GM23248 (cell line): ENCODE measurements at regions not wholly inside any gene's neighbourhood (a gene's known extent, or its start where the extent isn't known, plus 50 kb on each side); places are given as distances from the start of the nearest gene placed in this dataset.

ENCODE experiments used
- DNase-seq: peaks from one replicate; pipeline ENCODE4 v3.0.0-alpha.2; 2015
- H2AFZ ChIP-seq: fragments of 200-600 bp; sonication (generic); 2 replicates; pipeline ENCODE4 v1.6.1; 2016; ENCODE audit warnings: antibody characterized with exemption
- H3F3A ChIP-seq: fragments of 200-600 bp; sonication (generic); 2 replicates; pipeline ENCODE4 v1.6.1; 2016; ENCODE audit warnings: mild to moderate bottlenecking, antibody characterized with exemption, mixed run types; ENCODE audit not compliant: insufficient read depth
- H3K27ac ChIP-seq: fragments of 200-600 bp; sonication (generic); 2 replicates; pipeline ENCODE4 v1.5.1; 2016; ENCODE audit warnings: mild to moderate bottlenecking
- H3K27me3 ChIP-seq: fragments of 200-600 bp; sonication (generic); replicated peaks from 2 replicates; pipeline ENCODE4 v1.6.1; 2016; ENCODE audit warnings: mild to moderate bottlenecking; ENCODE audit not compliant: insufficient read depth
- H3K36me3 ChIP-seq: fragments of 200-600 bp; sonication (generic); 2 replicates; pipeline ENCODE4 v1.6.1; 2016; ENCODE audit warnings: low read depth, mild to moderate bottlenecking
- H3K4me1 ChIP-seq: fragments of 200-600 bp; sonication (generic); 2 replicates; pipeline ENCODE4 v1.6.1; 2016; ENCODE audit warnings: mild to moderate bottlenecking; ENCODE audit not compliant: insufficient read depth
- H3K4me2 ChIP-seq: fragments of 200-600 bp; sonication (generic); one replicate; pipeline ENCODE4 v1.6.1; 2016; ENCODE audit warnings: mild to moderate bottlenecking; ENCODE audit not compliant: unreplicated experiment
- H3K4me3 ChIP-seq: fragments of 200-600 bp; sonication (generic); 2 replicates; pipeline ENCODE4 v1.5.1; 2016; ENCODE audit warnings: mild to moderate bottlenecking
- H3K79me2 ChIP-seq: fragments of 200-600 bp; sonication (generic); 2 replicates; pipeline ENCODE4 v1.6.1; 2016; ENCODE audit warnings: mild to moderate bottlenecking; ENCODE audit not compliant: insufficient read depth
- H3K9ac ChIP-seq: fragments of 200-600 bp; sonication (generic); 2 replicates; pipeline ENCODE4 v1.6.1; 2016; ENCODE audit warnings: mild to moderate bottlenecking
- H3K9me2 ChIP-seq: fragments of 200-600 bp; sonication (generic); 2 replicates; pipeline ENCODE4 v1.6.1; 2016; ENCODE audit warnings: mixed run types, mild to moderate bottlenecking, moderate library complexity; ENCODE audit not compliant: insufficient read depth
- H3K9me3 ChIP-seq: fragments of 200-600 bp; sonication (generic); one replicate; pipeline ENCODE4 v1.6.1; 2017; ENCODE audit warnings: low read depth
- H4K20me1 ChIP-seq: fragments of 200-600 bp; sonication (generic); 2 replicates; pipeline ENCODE4 v1.6.0; 2016; ENCODE audit not compliant: insufficient read depth
- EZH2 ChIP-seq: fragments of 200-600 bp; sonication (generic); IDR thresholded peaks from 2 replicates; pipeline ENCODE4 v1.6.1; 2018; ENCODE audit warnings: antibody characterized with exemption, mild to moderate bottlenecking; ENCODE audit not compliant: insufficient read depth, poor library complexity, severe bottlenecking
- EZH2phosphoT487 ChIP-seq: fragments of 200-600 bp; sonication (generic); IDR thresholded peaks from 2 replicates; pipeline ENCODE4 v1.6.1; 2018; ENCODE audit warnings: antibody characterized with exemption, moderate library complexity, mild to moderate bottlenecking, low read depth; ENCODE audit not compliant: insufficient read depth
- WGBS, 2 experiments: methylation state at CpG; one replicate each; pipeline ENCODE4 v1.1.6; 2015 to 2017; ENCODE audit warnings: low lambda C conversion rate in 2 of 2, low coverage in 1 of 2; ENCODE audit errors: missing lambda C conversion rate in 2 of 2; 5-methylcytosine and 5-hydroxymethylcytosine counted together
- in situ Hi-C: fragments of 300-500 bp; cut with MboI; formaldehyde crosslinking; loops from 2 replicates; pipeline ENCODE4 v1.15.0; 2020

- H3K79me2 ChIP-seq = no peaks in the 10 kb centered on the region
- H2AFZ ChIP-seq = no peak overlapping the region
- H3K9ac ChIP-seq = no peak overlapping the region
- H3K27me3 ChIP-seq = peaks cover 52% of the 10 kb centered on the region
- WGBS, 2 experiments = 9 to 10% methylated on average over 12 of the region's 12 CpGs
- no peaks in the 10 kb centered on the region for H3F3A ChIP-seq
- H4K20me1 ChIP-seq = no peaks in the 10 kb centered on the region
- H3K4me2 ChIP-seq = peak overlapping the region; percentile 16
- H3K9me3 ChIP-seq = no peaks in the 10 kb centered on the region
- in situ Hi-C loops = no loop called here
- H3K9me2 ChIP-seq = no peaks in the 10 kb centered on the region
- no peak overlapping the region for H3K27ac ChIP-seq
- H3K4me3 ChIP-seq = peak overlapping the region; percentile 33; the same call in 1 of the 2 replicates
- H3K36me3 ChIP-seq = no peaks in the 10 kb centered on the region
- TF ChIP-seq EZH2 = no peak
- no peak for TF ChIP-seq EZH2phosphoT487
- peak; percentile 39 for DNase-seq
- H3K4me1 ChIP-seq = peaks cover 8% of the 10 kb centered on the region; the same call in 1 of the 2 replicates
These were observed 86.5 kb upstream of the SHANK2 start for GRCh38 chr11:71338801-71339395.

GRCh38 chr11:71336996-71337754 is 84.8 kb upstream of the SHANK2 start:
- peaks cover 49% of the 10 kb centered on the region for H3K27me3 ChIP-seq
- in situ Hi-C loops = no loop called here
- no peaks in the 10 kb centered on the region for H3K9me3 ChIP-seq

GRCh38 chr11:71336176-71336995 is 84.0 kb upstream of the SHANK2 start:
- no peak for DNase-seq
- no peak overlapping the region for H3K27ac ChIP-seq
- H3F3A ChIP-seq = no peaks in the 10 kb centered on the region
- peaks cover 8% of the 10 kb centered on the region; the same call in 1 of the 2 replicates for H3K4me1 ChIP-seq
- no peak overlapping the region for H2AFZ ChIP-seq
- H4K20me1 ChIP-seq = no peaks in the 10 kb centered on the region
- H3K4me2 ChIP-seq = no peak overlapping the region
- H3K36me3 ChIP-seq = no peaks in the 10 kb centered on the region
- WGBS, 2 experiments = 60 to 66% methylated on average over 9 of the region's 9 CpGs
- no peak overlapping the region for H3K4me3 ChIP-seq
- H3K9me3 ChIP-seq = no peaks in the 10 kb centered on the region
- no peak overlapping the region for H3K9ac ChIP-seq
- no peaks in the 10 kb centered on the region for H3K9me2 ChIP-seq
- in situ Hi-C loops = no loop called here
- peaks cover 49% of the 10 kb centered on the region for H3K27me3 ChIP-seq
- H3K79me2 ChIP-seq = no peaks in the 10 kb centered on the region
- TF ChIP-seq EZH2phosphoT487 (no peak), EZH2 (no peak)

More at GRCh38 chr11:71336996-71337754, 84.8 kb upstream of the SHANK2 start:
- no peak overlapping the region for H3K4me3 ChIP-seq
- no peak overlapping the region for H3K4me2 ChIP-seq
- no peak for DNase-seq
- H3F3A ChIP-seq = no peaks in the 10 kb centered on the region
- peaks cover 8% of the 10 kb centered on the region; the same call in 1 of the 2 replicates for H3K4me1 ChIP-seq
- H4K20me1 ChIP-seq = no peaks in the 10 kb centered on the region
- WGBS, 2 experiments = 52 to 54% methylated on average over 12 of the region's 12 CpGs
- no peaks in the 10 kb centered on the region for H3K79me2 ChIP-seq
- H3K9me2 ChIP-seq = no peaks in the 10 kb centered on the region
- no peaks in the 10 kb centered on the region for H3K36me3 ChIP-seq
- no peak overlapping the region for H3K9ac ChIP-seq
- no peak overlapping the region for H3K27ac ChIP-seq
- no peak for TF ChIP-seq EZH2phosphoT487
- no peak for TF ChIP-seq EZH2
- H2AFZ ChIP-seq = no peak overlapping the region

GRCh38 chr11:71335371-71335770 is 83.0 kb upstream of the SHANK2 start:
- no peaks in the 10 kb centered on the region for H3K36me3 ChIP-seq
- H3K27me3 ChIP-seq = peaks cover 40% of the 10 kb centered on the region
- in situ Hi-C loops = no loop called here
- no peaks in the 10 kb centered on the region for H4K20me1 ChIP-seq
- no peak overlapping the region for H3K27ac ChIP-seq
- WGBS, 2 experiments = 17 to 26% methylated on average over 1 of the region's 1 CpG
- H3F3A ChIP-seq = no peaks in the 10 kb centered on the region
- H3K9me3 ChIP-seq = no peaks in the 10 kb centered on the region
- peaks cover 8% of the 10 kb centered on the region; the same call in 1 of the 2 replicates for H3K4me1 ChIP-seq
- DNase-seq = no peak
- TF ChIP-seq EZH2phosphoT487 (no peak), EZH2 (no peak)
- H3K79me2 ChIP-seq = no peaks in the 10 kb centered on the region
- no peak overlapping the region for H3K4me2 ChIP-seq
- H3K9me2 ChIP-seq = no peaks in the 10 kb centered on the region
- H3K4me3 ChIP-seq = no peak overlapping the region
- no peak overlapping the region for H3K9ac ChIP-seq
- H2AFZ ChIP-seq = no peak overlapping the region
